ENCODE measurements at regions not wholly inside any gene's neighbourhood (a gene's known extent, or its start where the extent isn't known, plus 50 kb on each side); places are given as distances from the start of the nearest gene placed in this dataset.
"Not testable (repeated sequence)": the region's sequence is repeated elsewhere in the genome, so short reads cannot be mapped to it uniquely, and the experiment has no call there.

- no peaks in the 10 kb centered on the region for H3K27me3 ChIP-seq (ENCODE audit: control insufficient read depth in 2 of 2, insufficient read depth in 2 of 2, low read length in 2 of 2)
- no peak overlapping the region for H3K27ac ChIP-seq (ENCODE audit: low read depth in 1 of 2, low read length in 2 of 2)
- H3K9me3 ChIP-seq (replicated peaks in 1 of 2; ENCODE audit: control insufficient read depth in 1 of 2, insufficient read depth in 1 of 2, low read length in 2 of 2): no peaks in the 10 kb centered on the region
- no peak overlapping the region for H3K4me3 ChIP-seq (replicated peaks in 1 of 3; ENCODE audit: low read depth in 2 of 3, low read length in 3 of 3)
- intact Hi-C loops (cut with micrococcal nuclease): no loop called here
- 88% methylated on average over 1 of the region's 6 CpGs for WGBS (ENCODE audit: insufficient coverage)
- no peak for DNase-seq
- H3K36me3 Mint-ChIP-seq: no peaks in the 10 kb centered on the region
- H3K4me2 ChIP-seq (replicated peaks; ENCODE audit: extremely low read depth, low read length, poor library complexity, severe bottlenecking): no peak overlapping the region
- H3K4me3 Mint-ChIP-seq: no peak overlapping the region
- H3K9ac ChIP-seq (ENCODE audit: insufficient read depth, low read length, poor library complexity, severe bottlenecking): no peak overlapping the region
- H4K20me1 ChIP-seq (ENCODE audit: insufficient read depth, low read length): no peaks in the 10 kb centered on the region
- H2AFZ ChIP-seq (ENCODE audit: insufficient read depth, low read depth, low read length, poor library complexity, severe bottlenecking): no peak overlapping the region
- no peaks in the 10 kb centered on the region for H3K4me1 ChIP-seq (ENCODE audit: control insufficient read depth in 1 of 2, insufficient read depth in 2 of 2, low read length in 2 of 2)
- no peaks in the 10 kb centered on the region for H3K36me3 ChIP-seq (replicated peaks in 1 of 2; ENCODE audit: control insufficient read depth in 1 of 2, insufficient read depth in 2 of 2, low read length in 2 of 2)
- peaks cover 0 to 7% (median 0%) of the 10 kb centered on the region in 7 donors for H3K9me3 Mint-ChIP-seq
- H3K4me1 Mint-ChIP-seq: no peaks in the 10 kb centered on the region
- TF ChIP-seq, protein P1, sequence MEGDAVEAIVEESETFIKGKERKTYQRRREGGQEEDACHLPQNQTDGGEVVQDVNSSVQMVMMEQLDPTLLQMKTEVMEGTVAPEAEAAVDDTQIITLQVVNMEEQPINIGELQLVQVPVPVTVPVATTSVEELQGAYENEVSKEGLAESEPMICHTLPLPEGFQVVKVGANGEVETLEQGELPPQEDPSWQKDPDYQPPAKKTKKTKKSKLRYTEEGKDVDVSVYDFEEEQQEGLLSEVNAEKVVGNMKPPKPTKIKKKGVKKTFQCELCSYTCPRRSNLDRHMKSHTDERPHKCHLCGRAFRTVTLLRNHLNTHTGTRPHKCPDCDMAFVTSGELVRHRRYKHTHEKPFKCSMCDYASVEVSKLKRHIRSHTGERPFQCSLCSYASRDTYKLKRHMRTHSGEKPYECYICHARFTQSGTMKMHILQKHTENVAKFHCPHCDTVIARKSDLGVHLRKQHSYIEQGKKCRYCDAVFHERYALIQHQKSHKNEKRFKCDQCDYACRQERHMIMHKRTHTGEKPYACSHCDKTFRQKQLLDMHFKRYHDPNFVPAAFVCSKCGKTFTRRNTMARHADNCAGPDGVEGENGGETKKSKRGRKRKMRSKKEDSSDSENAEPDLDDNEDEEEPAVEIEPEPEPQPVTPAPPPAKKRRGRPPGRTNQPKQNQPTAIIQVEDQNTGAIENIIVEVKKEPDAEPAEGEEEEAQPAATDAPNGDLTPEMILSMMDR (IDR thresholded peaks at IDR 0.05): no peak
- no peaks in the 10 kb centered on the region for H3K79me2 ChIP-seq (ENCODE audit: insufficient read depth, low read length)
- no peaks in the 10 kb centered on the region for H3K27me3 Mint-ChIP-seq (ENCODE audit: low read depth in 3 of 3)
- H3K27ac Mint-ChIP-seq: no peak overlapping the region
Measured at GRCh38 chr18:34951625-34952379, 89.4 kb upstream of the MAPRE2 start.

- intact Hi-C loops (cut with micrococcal nuclease): no loop called here
- no peak for DNase-seq
Measured at GRCh38 chr18:34953212-34953611, 88.0 kb upstream of the MAPRE2 start.

GRCh38 chr18:34955494-34955893 lies 85.7 kb upstream of the MAPRE2 start:
- H3K36me3 ChIP-seq (replicated peaks in 1 of 2; ENCODE audit: control insufficient read depth in 1 of 2, insufficient read depth in 2 of 2, low read length in 2 of 2); DNase-seq; intact Hi-C loops (cut with micrococcal nuclease); H4K20me1 ChIP-seq (ENCODE audit: insufficient read depth, low read length); H3K79me2 ChIP-seq (ENCODE audit: insufficient read depth, low read length); H3K4me1 Mint-ChIP-seq; H3K27me3 Mint-ChIP-seq (ENCODE audit: low read depth in 3 of 3); H3K27ac ChIP-seq (ENCODE audit: low read depth in 1 of 2, low read length in 2 of 2); H3K4me2 ChIP-seq (replicated peaks; ENCODE audit: extremely low read depth, low read length, poor library complexity, severe bottlenecking); H3K4me1 ChIP-seq (ENCODE audit: control insufficient read depth in 1 of 2, insufficient read depth in 2 of 2, low read length in 2 of 2); H3K4me3 ChIP-seq (replicated peaks in 1 of 3; ENCODE audit: low read depth in 2 of 3, low read length in 3 of 3); H3K9me3 Mint-ChIP-seq; H3K36me3 Mint-ChIP-seq; H3K27ac Mint-ChIP-seq; H3K9ac ChIP-seq (ENCODE audit: insufficient read depth, low read length, poor library complexity, severe bottlenecking); H2AFZ ChIP-seq (ENCODE audit: insufficient read depth, low read depth, low read length, poor library complexity, severe bottlenecking); H3K9me3 ChIP-seq (replicated peaks in 1 of 2; ENCODE audit: control insufficient read depth in 1 of 2, insufficient read depth in 1 of 2, low read length in 2 of 2); H3K4me3 Mint-ChIP-seq; H3K27me3 ChIP-seq (ENCODE audit: control insufficient read depth in 2 of 2, insufficient read depth in 2 of 2, low read length in 2 of 2): not testable (repeated sequence)

More at GRCh38 chr18:34953212-34953611, 88.0 kb upstream of the MAPRE2 start:
- Histone ChIP-seq H4K20me1 (ENCODE audit: insufficient read depth, low read length) (no peaks in the 10 kb centered on the region), H3K4me2 (replicated peaks; ENCODE audit: extremely low read depth, low read length, poor library complexity, severe bottlenecking) (no peak overlapping the region), H2AFZ (ENCODE audit: insufficient read depth, low read depth, low read length, poor library complexity, severe bottlenecking) (no peak overlapping the region), H3K4me3 (replicated peaks in 1 of 3; ENCODE audit: low read depth in 2 of 3, low read length in 3 of 3) (no peak overlapping the region), H3K79me2 (ENCODE audit: insufficient read depth, low read length) (no peaks in the 10 kb centered on the region), H3K27me3 (ENCODE audit: control insufficient read depth in 2 of 2, insufficient read depth in 2 of 2, low read length in 2 of 2) (no peaks in the 10 kb centered on the region), H3K36me3 (replicated peaks in 1 of 2; ENCODE audit: control insufficient read depth in 1 of 2, insufficient read depth in 2 of 2, low read length in 2 of 2) (no peaks in the 10 kb centered on the region), H3K9ac (ENCODE audit: insufficient read depth, low read length, poor library complexity, severe bottlenecking) (no peak overlapping the region), H3K9me3 (replicated peaks in 1 of 2; ENCODE audit: control insufficient read depth in 1 of 2, insufficient read depth in 1 of 2, low read length in 2 of 2) (no peaks in the 10 kb centered on the region), H3K27ac (ENCODE audit: low read depth in 1 of 2, low read length in 2 of 2) (no peak overlapping the region), H3K4me1 (ENCODE audit: control insufficient read depth in 1 of 2, insufficient read depth in 2 of 2, low read length in 2 of 2) (no peaks in the 10 kb centered on the region)
- no peaks in the 10 kb centered on the region for H3K4me1 Mint-ChIP-seq
- H3K36me3 Mint-ChIP-seq: no peaks in the 10 kb centered on the region
- peaks cover 0 to 7% (median 0%) of the 10 kb centered on the region in 7 donors for H3K9me3 Mint-ChIP-seq
- no peak overlapping the region for H3K4me3 Mint-ChIP-seq
- no peak overlapping the region for H3K27ac Mint-ChIP-seq
- TF ChIP-seq, protein P1 (IDR thresholded peaks at IDR 0.05): no peak
- no CpG with 5 or more reads among the region's 2 CpGs for WGBS (ENCODE audit: insufficient coverage)
- no peaks in the 10 kb centered on the region for H3K27me3 Mint-ChIP-seq (ENCODE audit: low read depth in 3 of 3)
